ENCODE measurements at regions not wholly inside any gene's neighbourhood (a gene's known extent, or its start where the extent isn't known, plus 50 kb on each side); places are given as distances from the start of the nearest gene placed in this dataset.
"Not testable (repeated sequence)": the region's sequence is repeated elsewhere in the genome, so short reads cannot be mapped to it uniquely, and the experiment has no call there.

DNA sequence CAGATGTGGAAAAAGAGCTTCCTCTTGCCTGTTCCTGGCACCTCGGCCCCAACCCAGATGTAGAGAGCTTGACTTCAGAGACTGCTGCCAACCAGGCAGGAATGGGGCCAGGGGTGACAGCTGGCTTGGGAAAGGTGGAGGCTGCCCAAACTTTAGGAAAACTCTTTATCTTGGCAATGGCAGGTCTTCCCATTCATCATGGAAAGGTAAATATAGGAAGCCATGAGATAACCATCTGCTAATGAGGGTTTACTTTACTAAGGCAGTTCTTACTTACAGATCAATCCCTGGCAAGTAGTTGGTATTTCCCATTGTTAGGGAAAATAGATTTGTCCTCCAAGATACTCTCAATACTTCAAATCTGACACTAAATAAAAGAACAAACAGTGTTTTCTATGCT is 143.1 kb upstream of the NUDT4 start:
- no peak for DNase-seq (ENCODE audit: low read depth in 4 of 4, low spot score in 3 of 4)

- DNase-seq (ENCODE audit: low read depth in 4 of 4, low spot score in 3 of 4): no peak
Measured at GRCh38 chr12:93235881-93236280, 141.8 kb upstream of the NUDT4 start.

DNA sequence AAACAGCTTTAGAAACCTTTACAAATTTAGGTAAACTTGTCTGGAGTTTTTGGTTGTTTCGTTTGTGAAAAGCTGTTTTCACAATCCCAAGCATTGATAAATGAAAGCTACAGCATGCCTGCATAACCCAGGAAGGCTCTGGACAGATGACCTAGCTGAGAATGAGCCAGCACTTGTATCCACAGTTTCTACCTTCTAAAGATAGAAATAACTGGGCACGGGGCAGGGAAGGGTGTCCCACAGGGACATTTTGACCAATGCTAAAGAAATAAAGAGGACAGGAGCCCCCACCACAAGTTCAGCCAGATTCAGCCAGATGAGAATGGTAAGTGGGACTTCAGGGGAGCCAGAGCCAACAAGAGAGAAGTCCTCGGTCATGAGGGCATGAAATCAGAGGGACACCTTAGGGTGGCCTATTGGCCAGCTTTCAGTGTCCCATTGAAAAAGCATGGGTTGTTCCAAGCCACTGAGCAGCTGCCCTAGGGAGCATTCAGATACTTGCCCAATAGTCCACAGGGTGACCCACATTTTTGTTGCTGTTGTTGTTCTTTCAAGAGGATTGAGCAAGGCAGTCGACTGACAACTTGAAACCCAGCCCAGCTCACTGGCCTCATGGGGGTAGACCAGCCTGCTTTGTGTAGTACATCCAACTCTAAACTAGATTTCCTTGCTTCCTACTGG is 140.3 kb upstream of the NUDT4 start:
- no peak for DNase-seq (ENCODE audit: low read depth in 4 of 4, low spot score in 3 of 4)

GRCh38 chr12:93238512-93239262 is 139.0 kb upstream of the NUDT4 start:
- not testable (repeated sequence) for DNase-seq (ENCODE audit: low read depth in 4 of 4, low spot score in 3 of 4)

DNA sequence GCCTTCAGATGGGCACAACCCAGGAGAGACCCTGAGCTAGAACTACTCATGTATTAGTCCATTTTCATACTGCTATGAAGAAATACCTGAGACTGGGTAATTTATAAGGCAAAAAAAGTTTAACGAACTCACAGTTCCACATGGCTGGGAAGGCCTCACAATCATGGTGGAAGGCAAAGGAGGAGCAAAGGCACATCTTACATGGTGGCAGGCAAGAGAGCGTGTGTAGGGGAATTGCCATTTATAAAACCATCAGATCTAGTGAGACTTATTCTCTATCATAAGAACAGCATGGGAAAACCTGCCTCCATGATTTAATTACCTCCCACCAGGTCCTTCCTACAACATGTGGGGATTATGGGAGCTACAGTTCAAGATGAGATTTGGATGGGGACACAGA is 137.9 kb upstream of the NUDT4 start:
- DNase-seq (ENCODE audit: low read depth in 4 of 4, low spot score in 3 of 4): not testable (repeated sequence)

DNA sequence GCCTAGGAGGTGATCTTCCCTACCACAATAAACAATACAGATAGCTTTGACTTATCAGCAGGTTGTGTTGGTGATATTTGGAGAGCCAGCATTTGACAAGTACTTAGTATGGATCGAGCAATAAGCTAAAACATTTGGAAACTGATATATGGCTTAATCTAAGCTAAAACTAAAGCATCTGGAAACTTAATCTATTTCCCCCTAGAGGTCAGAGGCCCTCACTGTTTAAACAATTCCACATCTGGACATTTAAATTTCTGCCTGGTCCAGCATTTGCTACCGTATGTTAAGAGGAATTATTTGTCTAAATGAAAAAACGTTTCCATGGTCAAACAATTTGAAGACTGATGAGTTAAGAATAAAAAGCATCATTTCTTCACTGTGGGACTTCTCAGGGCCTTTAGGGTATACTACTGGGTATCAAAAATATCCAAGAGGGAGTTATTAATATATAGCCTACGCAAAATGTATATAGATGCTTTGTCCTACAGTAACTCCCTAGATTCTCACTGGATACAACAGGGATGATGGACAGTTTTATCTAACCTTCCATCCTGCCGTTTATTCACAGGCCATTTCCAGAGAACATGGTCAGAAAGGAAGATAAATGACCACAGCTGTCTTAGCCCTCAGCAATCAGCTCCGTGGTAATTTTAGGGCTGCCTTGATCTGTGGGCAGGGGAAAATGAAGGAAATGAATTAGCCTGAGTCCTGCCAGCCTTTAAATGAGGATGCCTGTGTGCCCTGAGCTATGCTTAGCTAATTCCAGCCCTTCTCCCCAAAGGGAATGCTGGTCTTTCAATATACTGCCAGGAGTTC is 135.4 kb upstream of the NUDT4 start:
- no peak for DNase-seq (ENCODE audit: low read depth in 4 of 4, low spot score in 3 of 4)

- no peak for DNase-seq (ENCODE audit: low read depth in 4 of 4, low spot score in 3 of 4)
Measured at GRCh38 chr12:93243382-93243688, 134.4 kb upstream of the NUDT4 start.

GRCh38 chr12:93243689-93244513 is 133.8 kb upstream of the NUDT4 start:
- peak in 3 of 4 donors; percentile 36 to 57 (median 52) for DNase-seq (ENCODE audit: low read depth in 4 of 4, low spot score in 3 of 4)

GRCh38 chr12:93244514-93245077 is 133.1 kb upstream of the NUDT4 start:
- no peak for DNase-seq (ENCODE audit: low read depth in 4 of 4, low spot score in 3 of 4)

GRCh38 chr12:93245543-93245942 is 132.2 kb upstream of the NUDT4 start:
- DNase-seq (ENCODE audit: low read depth in 4 of 4, low spot score in 3 of 4): no peak

DNA sequence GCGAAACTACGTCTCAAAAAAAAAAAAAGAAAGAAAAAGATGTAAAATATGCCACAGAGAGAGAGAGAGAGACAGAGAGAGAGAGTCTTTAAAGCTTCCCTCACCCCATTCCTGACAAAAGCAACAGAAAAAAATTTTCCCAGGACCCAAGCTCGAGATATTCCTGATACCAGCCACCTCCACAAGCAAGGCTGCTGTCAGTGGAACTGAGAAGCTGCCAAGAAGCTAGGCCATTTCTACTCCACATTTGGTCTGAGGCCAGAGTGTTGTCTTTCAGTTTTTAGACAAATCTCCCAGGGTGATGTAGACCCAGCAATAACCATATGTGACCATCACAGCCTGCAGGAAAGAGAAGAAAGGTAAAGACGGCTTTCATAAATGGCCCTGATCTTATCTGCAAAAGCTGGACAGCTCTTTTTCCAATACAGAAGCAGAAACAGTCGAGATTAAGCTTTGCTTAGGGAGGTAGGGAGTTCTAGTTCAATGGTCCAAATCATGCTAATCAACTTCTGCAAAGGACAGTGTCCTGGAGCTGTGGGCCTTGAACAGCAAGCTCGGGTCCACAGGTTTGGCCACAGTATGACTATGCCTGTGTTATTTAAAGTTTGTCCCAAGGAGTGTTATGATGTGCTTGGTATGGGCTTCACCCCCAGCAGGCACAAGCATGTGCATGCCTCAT is 130.3 kb upstream of the NUDT4 start:
- DNase-seq (ENCODE audit: low read depth in 4 of 4, low spot score in 3 of 4): no peak

GRCh38 chr12:93252221-93252620 is 125.5 kb upstream of the NUDT4 start:
- no peak for DNase-seq (ENCODE audit: low read depth in 4 of 4, low spot score in 3 of 4)

DNA sequence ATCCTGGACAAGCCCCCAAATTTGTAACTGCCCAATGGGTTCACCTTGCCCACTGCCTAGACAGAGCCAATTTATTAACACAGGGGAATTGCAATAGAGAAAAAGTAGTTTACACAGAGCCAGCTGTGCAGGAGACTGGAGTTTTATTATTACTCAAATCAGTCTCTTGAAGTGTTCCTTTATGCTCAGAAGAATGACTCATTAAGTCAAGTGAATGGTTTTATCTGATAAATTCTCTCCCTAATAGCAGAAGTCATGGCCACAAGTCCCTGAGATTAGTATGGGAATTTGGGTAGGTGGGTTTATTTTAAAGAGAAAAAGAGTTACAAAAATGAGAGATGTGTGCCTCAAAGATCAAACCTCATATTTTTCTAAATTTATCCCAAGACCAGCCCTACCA is 122.8 kb upstream of the NUDT4 start:
- DNase-seq (ENCODE audit: low read depth in 4 of 4, low spot score in 3 of 4): no peak

GRCh38 chr12:93256256-93256969 is 121.3 kb upstream of the NUDT4 start:
- no peak for DNase-seq (ENCODE audit: low read depth in 4 of 4, low spot score in 3 of 4)

- no peak for DNase-seq (ENCODE audit: low read depth in 4 of 4, low spot score in 3 of 4)
Measured at GRCh38 chr12:93261505-93262094, 116.1 kb upstream of the NUDT4 start.

GRCh38 chr12:93272997-93273396 is 104.7 kb upstream of the NUDT4 start:
- no peak for DNase-seq (ENCODE audit: low read depth in 4 of 4, low spot score in 3 of 4)

GRCh38 chr12:93273834-93274564 is 103.7 kb upstream of the NUDT4 start:
- DNase-seq (ENCODE audit: low read depth in 4 of 4, low spot score in 3 of 4): peak in 1 of 4 donors; percentile 37

- no peak for DNase-seq (ENCODE audit: low read depth in 4 of 4, low spot score in 3 of 4)
Measured at GRCh38 chr12:93274937-93275336, 102.8 kb upstream of the NUDT4 start.
